ENCODE measurements at regions not wholly inside any gene's neighbourhood (a gene's known extent, or its start where the extent isn't known, plus 50 kb on each side); places are given as distances from the start of the nearest gene placed in this dataset.

DNA sequence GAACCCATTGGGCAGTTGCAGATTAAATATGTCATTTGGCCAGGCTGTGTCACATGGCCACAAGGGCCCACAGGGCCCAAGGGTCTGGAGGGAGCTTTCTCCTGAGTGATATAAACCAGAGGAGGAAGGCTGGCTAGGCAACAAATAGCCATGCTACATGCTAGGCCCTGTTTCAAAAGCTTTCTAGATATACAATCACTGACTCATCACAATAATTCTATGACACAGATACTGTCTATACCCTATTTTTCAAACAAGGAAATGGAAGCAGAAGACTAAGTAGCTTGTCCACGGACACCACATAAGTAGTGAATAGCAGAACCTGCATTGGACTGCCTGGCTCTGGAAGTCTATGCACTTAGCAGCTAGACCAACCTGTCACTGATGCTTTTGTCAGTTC is 625.4 kb downstream of the NTRK3 start:
- in situ Hi-C loops (cut with MboI; ENCODE audit: low sequenced_read_pairs) = no loop called here
- CTCF ChIA-PET = no interaction called here
- Histone ChIP-seq H3K4me3 (ENCODE audit: insufficient read depth, low read depth, low read length) (no peak overlapping the region), H3K9ac (ENCODE audit: low read depth, low read length) (no peak overlapping the region), H2BK15ac (ENCODE audit: low read depth, low read length) (no peak overlapping the region), H3K27me3 (ENCODE audit: control insufficient read depth, insufficient read depth, low read length) (no peaks in the 10 kb centered on the region), H3K4ac (ENCODE audit: low read depth, low read length) (no peak overlapping the region), H3K36me3 (ENCODE audit: control insufficient read depth, insufficient read depth, low read length) (no peaks in the 10 kb centered on the region), H3K9me1 (ENCODE audit: insufficient read depth, low read length) (no peaks in the 10 kb centered on the region), H3K14ac (replicated peaks; ENCODE audit: low read depth, low read length) (no peak overlapping the region), H2AK5ac (ENCODE audit: low read depth, low read length) (no peak overlapping the region), H3K56ac (ENCODE audit: extremely low read depth, insufficient read depth, low read length) (no peak overlapping the region), H2BK120ac (ENCODE audit: low read depth, low read length) (no peak overlapping the region), H3K27ac (ENCODE audit: insufficient read depth, low read length) (no peak overlapping the region), H3K18ac (ENCODE audit: low read depth, low read length) (no peak overlapping the region), H2AK9ac (replicated peaks; ENCODE audit: low read depth, low read length, poor library complexity) (no peak overlapping the region), H3K79me1 (ENCODE audit: low read depth in 1 of 2, low read length in 2 of 2) (no peaks in the 10 kb centered on the region), H3K4me1 (ENCODE audit: control insufficient read depth, insufficient read depth, low read length) (no peaks in the 10 kb centered on the region), H2BK20ac (ENCODE audit: low read depth, low read length) (no peak overlapping the region), H4K20me1 (ENCODE audit: insufficient read depth, low read length) (no peaks in the 10 kb centered on the region), H4K8ac (ENCODE audit: low read depth in 2 of 2, low read length in 2 of 2) (no peak overlapping the region), H4K91ac (ENCODE audit: insufficient read depth, low read depth, low read length) (no peak overlapping the region), H4K5ac (ENCODE audit: low read depth, low read length) (no peak overlapping the region), H2BK5ac (ENCODE audit: low read depth, low read length, poor library complexity, severe bottlenecking) (no peak overlapping the region), H3K9me3 (ENCODE audit: control insufficient read depth, insufficient read depth, low read length) (no peaks in the 10 kb centered on the region; the same call in 1 of the 2 replicates), H3K4me2 (ENCODE audit: low read depth, low read length) (no peak overlapping the region), H3K23ac (ENCODE audit: low read depth, low read length) (no peak overlapping the region), H2AFZ (replicated peaks; ENCODE audit: low read length, poor library complexity) (no peak overlapping the region)
- dilution Hi-C loops (cut with HindIII; ENCODE audit: low sequenced_read_pairs, unreplicated experiment) = no loop called here
- no CpG with 5 or more reads among the region's 1 CpG for WGBS, 2 experiments (ENCODE audit: extremely low coverage in 2 of 2, insufficient read length in 1 of 2)
- POLR2A ChIA-PET (ENCODE audit: unreplicated experiment) = no interaction called here
- intact Hi-C loops (cut with micrococcal nuclease) = no loop called here
- ATAC-seq (ENCODE audit: low read depth) = no peak
- TF ChIP-seq RAD21 (IDR thresholded peaks at IDR 0.05; ENCODE audit: low read length) (no peak), MAFK (IDR thresholded peaks at IDR 0.05; ENCODE audit: low read depth, low read length) (no peak), CEBPB (IDR thresholded peaks at IDR 0.05; ENCODE audit: low read depth, low read length) (no peak), BHLHE40 (IDR thresholded peaks at IDR 0.05; ENCODE audit: low read depth, low read length) (no peak), NFE2L2 (IDR thresholded peaks at IDR 0.05; ENCODE audit: low read depth, low read length) (no peak), POLR2A (IDR thresholded peaks at IDR 0.05; ENCODE audit: low read depth, low read length) (no peak), SMC3 (IDR thresholded peaks at IDR 0.05; ENCODE audit: low read depth, low read length) (no peak)
- TF ChIP-seq, protein P1, sequence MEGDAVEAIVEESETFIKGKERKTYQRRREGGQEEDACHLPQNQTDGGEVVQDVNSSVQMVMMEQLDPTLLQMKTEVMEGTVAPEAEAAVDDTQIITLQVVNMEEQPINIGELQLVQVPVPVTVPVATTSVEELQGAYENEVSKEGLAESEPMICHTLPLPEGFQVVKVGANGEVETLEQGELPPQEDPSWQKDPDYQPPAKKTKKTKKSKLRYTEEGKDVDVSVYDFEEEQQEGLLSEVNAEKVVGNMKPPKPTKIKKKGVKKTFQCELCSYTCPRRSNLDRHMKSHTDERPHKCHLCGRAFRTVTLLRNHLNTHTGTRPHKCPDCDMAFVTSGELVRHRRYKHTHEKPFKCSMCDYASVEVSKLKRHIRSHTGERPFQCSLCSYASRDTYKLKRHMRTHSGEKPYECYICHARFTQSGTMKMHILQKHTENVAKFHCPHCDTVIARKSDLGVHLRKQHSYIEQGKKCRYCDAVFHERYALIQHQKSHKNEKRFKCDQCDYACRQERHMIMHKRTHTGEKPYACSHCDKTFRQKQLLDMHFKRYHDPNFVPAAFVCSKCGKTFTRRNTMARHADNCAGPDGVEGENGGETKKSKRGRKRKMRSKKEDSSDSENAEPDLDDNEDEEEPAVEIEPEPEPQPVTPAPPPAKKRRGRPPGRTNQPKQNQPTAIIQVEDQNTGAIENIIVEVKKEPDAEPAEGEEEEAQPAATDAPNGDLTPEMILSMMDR (conservative IDR thresholded peaks at IDR 0.05; ENCODE audit: low read depth, low read length) = no peak
- DNase-seq = no peak
- BruUV-seq (replicated peaks) = no TSS peak
